ENCODE measurements at regions not wholly inside any gene's neighbourhood (a gene's known extent, or its start where the extent isn't known, plus 50 kb on each side); places are given as distances from the start of the nearest gene placed in this dataset.

- no peak for DNase-seq (ENCODE audit: low read depth in 2 of 2)
Measured at GRCh38 chr6:156378853-156379252, 398.3 kb upstream of the ARID1B start.

- DNase-seq (ENCODE audit: low read depth in 2 of 2): no peak
Measured at GRCh38 chr6:156376091-156376490, 401.1 kb upstream of the ARID1B start.

GRCh38 chr6:156359912-156360311 is 417.3 kb upstream of the ARID1B start:
- DNase-seq (ENCODE audit: low read depth in 2 of 2): no peak

- no peak for DNase-seq (ENCODE audit: low read depth in 2 of 2)
Measured at GRCh38 chr6:156352861-156353260, 424.3 kb upstream of the ARID1B start.

- DNase-seq (ENCODE audit: low read depth in 2 of 2): no peak
Measured at GRCh38 chr6:156351346-156351966, 425.7 kb upstream of the ARID1B start.

GRCh38 chr6:156350337-156350736 is 426.8 kb upstream of the ARID1B start:
- no peak for DNase-seq (ENCODE audit: low read depth in 2 of 2)

- no peak for DNase-seq (ENCODE audit: low read depth in 2 of 2)
Measured at GRCh38 chr6:156348849-156349248, 428.3 kb upstream of the ARID1B start.

GRCh38 chr6:156348424-156348823 is 428.8 kb upstream of the ARID1B start:
- no peak for DNase-seq (ENCODE audit: low read depth in 2 of 2)

GRCh38 chr6:156347656-156348055 is 429.5 kb upstream of the ARID1B start:
- no peak for DNase-seq (ENCODE audit: low read depth in 2 of 2)

- no peak for DNase-seq (ENCODE audit: low read depth in 2 of 2)
Measured at GRCh38 chr6:156347246-156347645, 429.9 kb upstream of the ARID1B start.

GRCh38 chr6:156345700-156346099 is 431.5 kb upstream of the ARID1B start:
- DNase-seq (ENCODE audit: low read depth in 2 of 2): no peak

GRCh38 chr6:156344491-156344890 is 432.7 kb upstream of the ARID1B start:
- no peak for DNase-seq (ENCODE audit: low read depth in 2 of 2)

GRCh38 chr6:156337801-156338200 is 439.4 kb upstream of the ARID1B start:
- no peak for DNase-seq (ENCODE audit: low read depth in 2 of 2)

GRCh38 chr6:156336733-156337132 is 440.4 kb upstream of the ARID1B start:
- no peak for DNase-seq (ENCODE audit: low read depth in 2 of 2)

GRCh38 chr6:156336089-156336488 is 441.1 kb upstream of the ARID1B start:
- DNase-seq (ENCODE audit: low read depth in 2 of 2): no peak

- no peak for DNase-seq (ENCODE audit: low read depth in 2 of 2)
Measured at GRCh38 chr6:156334966-156335365, 442.2 kb upstream of the ARID1B start.

GRCh38 chr6:156319707-156320106 is 457.5 kb upstream of the ARID1B start:
- no peak for DNase-seq (ENCODE audit: low read depth in 2 of 2)

- no peak for DNase-seq (ENCODE audit: low read depth in 2 of 2)
Measured at GRCh38 chr6:156316583-156317125, 460.5 kb upstream of the ARID1B start.

GRCh38 chr6:156315146-156315545 is 462.0 kb upstream of the ARID1B start:
- no peak for DNase-seq (ENCODE audit: low read depth in 2 of 2)

GRCh38 chr6:156313037-156313436 is 464.1 kb upstream of the ARID1B start:
- DNase-seq (ENCODE audit: low read depth in 2 of 2): no peak

- no peak for DNase-seq (ENCODE audit: low read depth in 2 of 2)
Measured at GRCh38 chr6:156311291-156311690, 465.9 kb upstream of the ARID1B start.

GRCh38 chr6:156310701-156311100 is 466.5 kb upstream of the ARID1B start:
- no peak for DNase-seq (ENCODE audit: low read depth in 2 of 2)

- DNase-seq (ENCODE audit: low read depth in 2 of 2): no peak
Measured at GRCh38 chr6:156309017-156309416, 468.2 kb upstream of the ARID1B start.

- DNase-seq (ENCODE audit: low read depth in 2 of 2): no peak
Measured at GRCh38 chr6:156308604-156309003, 468.6 kb upstream of the ARID1B start.

All from fibroblast of skin of left biceps (primary cell).